ENCODE measurements at regions not wholly inside any gene's neighbourhood (a gene's known extent, or its start where the extent isn't known, plus 50 kb on each side); places are given as distances from the start of the nearest gene placed in this dataset.
"Not testable (repeated sequence)": the region's sequence is repeated elsewhere in the genome, so short reads cannot be mapped to it uniquely, and the experiment has no call there.

DNA sequence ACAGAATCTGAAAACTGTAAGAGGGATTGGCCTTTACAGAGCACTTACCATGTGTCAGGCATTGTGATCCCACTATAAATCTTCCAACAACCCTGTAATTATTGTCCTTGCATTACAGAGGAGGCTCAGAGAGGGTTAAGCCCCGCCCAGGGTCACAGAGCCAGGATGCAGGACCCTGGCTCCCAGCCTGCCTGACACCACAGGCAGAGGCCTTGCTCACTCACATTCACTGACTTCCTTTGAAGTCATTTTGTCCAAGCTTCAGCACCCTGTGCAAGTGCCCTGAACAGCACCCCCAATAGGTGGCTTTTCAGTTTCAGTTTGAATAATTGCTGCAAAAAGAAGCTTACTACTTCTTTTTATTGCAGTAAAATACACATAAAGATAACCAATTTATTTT, 256.8 kb upstream of the NFIA start:
- Histone ChIP-seq H3K27ac (ENCODE audit: low read depth) (no peak overlapping the region), H3K4me1 (ENCODE audit: insufficient read depth) (no peaks in the 10 kb centered on the region), H3K4me3 (ENCODE audit: low read depth, low read length) (no peak overlapping the region), H3K36me3 (ENCODE audit: insufficient read depth) (no peaks in the 10 kb centered on the region)
- WGBS = 96% methylated on average over 1 of the region's 1 CpG
- no peak for DNase-seq (ENCODE audit: extremely low spot score)

DNA sequence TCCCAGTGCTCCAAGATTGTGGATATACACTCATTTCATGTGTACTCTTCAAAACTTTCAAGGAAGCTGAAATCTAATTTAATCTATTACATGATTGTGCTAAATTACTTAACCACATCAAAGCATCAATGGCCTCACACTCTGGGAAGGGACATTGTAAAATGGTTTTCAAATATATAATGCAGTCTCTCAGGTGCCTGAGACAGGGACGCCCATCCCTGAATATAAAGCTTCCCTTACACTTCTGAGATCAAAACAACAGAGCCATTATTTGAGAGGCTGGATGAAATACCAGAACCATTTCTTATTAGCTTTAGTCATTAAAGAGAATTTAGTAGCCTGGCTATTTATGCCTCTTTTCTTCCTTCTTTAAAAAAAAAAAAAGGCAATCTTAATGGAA, 259.2 kb upstream of the NFIA start:
- Histone ChIP-seq H3K27ac (ENCODE audit: low read depth) (no peak overlapping the region), H3K4me3 (ENCODE audit: low read depth, low read length) (no peak overlapping the region), H3K4me1 (ENCODE audit: insufficient read depth) (no peaks in the 10 kb centered on the region), H3K36me3 (ENCODE audit: insufficient read depth) (no peaks in the 10 kb centered on the region)
- 88% methylated on average over 1 of the region's 1 CpG for WGBS
- no peak for DNase-seq (ENCODE audit: extremely low spot score)

GRCh38 chr1:60822252-60822651, 260.1 kb upstream of the NFIA start:
- DNase-seq (ENCODE audit: extremely low spot score) = no peak
- WGBS = 87% methylated on average over 1 of the region's 1 CpG
- Histone ChIP-seq H3K4me3 (ENCODE audit: low read depth, low read length) (no peak overlapping the region), H3K27ac (ENCODE audit: low read depth) (no peak overlapping the region), H3K4me1 (ENCODE audit: insufficient read depth) (no peaks in the 10 kb centered on the region), H3K36me3 (ENCODE audit: insufficient read depth) (no peaks in the 10 kb centered on the region)

GRCh38 chr1:60821156-60821555, 261.2 kb upstream of the NFIA start:
- Histone ChIP-seq H3K27ac (ENCODE audit: low read depth) (no peak overlapping the region), H3K4me3 (ENCODE audit: low read depth, low read length) (no peak overlapping the region), H3K36me3 (ENCODE audit: insufficient read depth) (no peaks in the 10 kb centered on the region), H3K4me1 (ENCODE audit: insufficient read depth) (no peaks in the 10 kb centered on the region)
- DNase-seq (ENCODE audit: extremely low spot score) = no peak
- WGBS = 96% methylated on average over 1 of the region's 1 CpG

GRCh38 chr1:60818969-60819701, 263.2 kb upstream of the NFIA start:
- Histone ChIP-seq H3K4me1 (ENCODE audit: insufficient read depth) (no peaks in the 10 kb centered on the region), H3K27ac (ENCODE audit: low read depth) (no peak overlapping the region), H3K36me3 (ENCODE audit: insufficient read depth) (no peaks in the 10 kb centered on the region), H3K4me3 (ENCODE audit: low read depth, low read length) (no peak overlapping the region)
- WGBS = 66% methylated on average over 4 of the region's 4 CpGs
- no peak for DNase-seq (ENCODE audit: extremely low spot score)

- Histone ChIP-seq H3K27ac (ENCODE audit: low read depth) (no peak overlapping the region), H3K4me1 (ENCODE audit: insufficient read depth) (no peaks in the 10 kb centered on the region), H3K4me3 (ENCODE audit: low read depth, low read length) (no peak overlapping the region), H3K36me3 (ENCODE audit: insufficient read depth) (no peaks in the 10 kb centered on the region)
- WGBS = 79% methylated on average over 3 of the region's 3 CpGs
- DNase-seq (ENCODE audit: extremely low spot score) = no peak
Measured at GRCh38 chr1:60813071-60813470, 269.3 kb upstream of the NFIA start.

DNA sequence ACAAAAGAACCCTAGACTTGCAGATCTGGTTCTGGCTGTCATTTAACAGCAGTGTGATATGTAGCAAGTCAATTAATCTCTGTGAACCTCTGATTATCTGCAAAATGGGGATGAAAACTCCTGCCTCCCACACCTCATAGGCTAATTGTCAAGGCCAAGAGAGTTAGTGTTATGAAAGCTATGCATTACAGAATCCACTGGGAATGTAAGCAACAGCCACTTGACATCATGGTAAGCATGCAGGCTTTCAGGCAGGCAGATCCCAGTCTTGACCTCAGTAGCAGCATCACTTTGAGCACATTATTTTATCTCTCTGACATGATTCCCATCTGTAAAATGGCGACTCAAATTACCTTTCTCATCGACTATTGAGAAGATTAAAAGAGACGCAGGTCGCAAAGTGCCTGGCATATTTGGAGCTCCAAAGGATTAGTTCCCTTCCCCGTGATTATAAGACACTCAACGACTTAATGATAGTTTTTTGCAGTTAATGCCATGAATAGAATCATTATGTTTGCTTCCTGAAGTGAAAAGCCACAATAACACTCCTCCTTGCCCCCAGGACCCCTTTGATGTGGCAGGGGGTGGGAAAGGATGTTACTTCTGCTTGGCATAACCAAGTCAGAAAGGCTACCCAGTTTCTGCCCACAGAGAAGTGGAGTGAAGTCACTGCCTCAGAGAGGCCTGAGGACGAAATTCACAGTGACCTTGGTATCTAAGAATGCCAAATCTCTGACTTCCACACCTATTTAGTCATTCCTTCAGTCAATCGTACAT, 273.0 kb upstream of the NFIA start:
- no peak overlapping the region for H3K27ac ChIP-seq (ENCODE audit: low read depth)
- WGBS = 60% methylated on average over 8 of the region's 8 CpGs
- no peaks in the 10 kb centered on the region for H3K4me1 ChIP-seq (ENCODE audit: insufficient read depth)
- no peak overlapping the region for H3K4me3 ChIP-seq (ENCODE audit: low read depth, low read length)
- no peak for DNase-seq (ENCODE audit: extremely low spot score)
- no peaks in the 10 kb centered on the region for H3K36me3 ChIP-seq (ENCODE audit: insufficient read depth)

DNA sequence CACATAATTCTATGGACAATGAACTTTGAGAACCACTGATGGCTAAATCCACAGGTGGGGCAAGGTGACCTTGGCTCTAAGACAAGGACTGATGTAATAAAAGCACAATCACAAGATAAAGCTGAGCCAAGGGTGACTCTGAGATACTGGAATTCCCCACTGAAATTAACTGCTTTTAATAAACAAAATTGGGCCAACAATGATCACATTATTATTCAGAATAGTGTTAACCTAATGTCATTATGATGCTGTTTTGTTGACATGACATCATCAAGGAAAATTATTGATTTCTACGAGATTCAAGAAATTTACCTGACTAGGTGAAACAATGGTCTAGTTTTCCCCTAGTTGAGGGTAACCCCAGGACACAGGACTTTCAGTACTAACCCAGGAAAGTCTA, 273.7 kb upstream of the NFIA start:
- no peaks in the 10 kb centered on the region for H3K36me3 ChIP-seq (ENCODE audit: insufficient read depth)
- H3K4me3 ChIP-seq (ENCODE audit: low read depth, low read length) = no peak overlapping the region
- no peak overlapping the region for H3K27ac ChIP-seq (ENCODE audit: low read depth)
- WGBS = 85% methylated on average over 1 of the region's 1 CpG
- H3K4me1 ChIP-seq (ENCODE audit: insufficient read depth) = no peaks in the 10 kb centered on the region
- DNase-seq (ENCODE audit: extremely low spot score) = no peak

GRCh38 chr1:60802884-60803283, 279.5 kb upstream of the NFIA start:
- Histone ChIP-seq H3K4me3 (ENCODE audit: low read depth, low read length) (no peak overlapping the region), H3K4me1 (ENCODE audit: insufficient read depth) (no peaks in the 10 kb centered on the region), H3K27ac (ENCODE audit: low read depth) (no peak overlapping the region), H3K36me3 (ENCODE audit: insufficient read depth) (no peaks in the 10 kb centered on the region)
- DNase-seq (ENCODE audit: extremely low spot score) = no peak
- WGBS = 97% methylated on average over 2 of the region's 2 CpGs

- Histone ChIP-seq H3K4me3 (ENCODE audit: low read depth, low read length) (no peak overlapping the region), H3K36me3 (ENCODE audit: insufficient read depth) (no peaks in the 10 kb centered on the region)
- DNase-seq (ENCODE audit: extremely low spot score) = no peak
Measured at GRCh38 chr1:60797351-60797750, 285.0 kb upstream of the NFIA start.

GRCh38 chr1:60791226-60791625, 291.1 kb upstream of the NFIA start:
- Histone ChIP-seq H3K27ac (ENCODE audit: low read depth) (no peak overlapping the region), H3K4me1 (ENCODE audit: insufficient read depth) (no peaks in the 10 kb centered on the region), H3K4me3 (ENCODE audit: low read depth, low read length) (no peak overlapping the region), H3K36me3 (ENCODE audit: insufficient read depth) (no peaks in the 10 kb centered on the region)
- no peak for DNase-seq (ENCODE audit: extremely low spot score)
- WGBS = 82% methylated on average over 5 of the region's 5 CpGs

More at GRCh38 chr1:60797351-60797750, 285.0 kb upstream of the NFIA start:
- H3K27ac ChIP-seq (ENCODE audit: low read depth) = no peak overlapping the region
- no peaks in the 10 kb centered on the region for H3K4me1 ChIP-seq (ENCODE audit: insufficient read depth)
- WGBS = 54% methylated on average over 2 of the region's 2 CpGs

DNA sequence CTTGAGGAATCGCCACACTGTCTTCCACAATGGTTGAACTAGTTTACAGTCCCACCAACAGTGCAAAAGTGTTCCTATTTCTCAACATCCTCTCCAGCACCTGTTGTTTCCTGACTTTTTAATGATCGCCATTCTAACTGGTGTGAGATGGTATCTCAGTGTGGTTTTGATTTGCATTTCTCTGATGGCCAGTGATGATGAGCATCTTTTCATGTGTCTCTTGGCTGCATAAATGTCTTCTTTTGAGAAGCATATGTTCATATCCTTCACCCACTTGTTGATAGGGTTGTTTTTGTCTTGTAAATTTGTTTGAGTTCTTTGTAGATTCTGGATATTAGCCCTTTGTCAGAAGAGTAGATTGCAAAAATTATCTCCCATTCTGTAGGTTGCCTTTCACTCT, 309.3 kb upstream of the NFIA start:
- H3K27ac ChIP-seq (ENCODE audit: low read depth); H3K36me3 ChIP-seq (ENCODE audit: insufficient read depth); H3K4me1 ChIP-seq (ENCODE audit: insufficient read depth); H3K4me3 ChIP-seq (ENCODE audit: low read depth, low read length); DNase-seq (ENCODE audit: extremely low spot score): not testable (repeated sequence)
- 85% methylated on average over 2 of the region's 2 CpGs for WGBS

DNA sequence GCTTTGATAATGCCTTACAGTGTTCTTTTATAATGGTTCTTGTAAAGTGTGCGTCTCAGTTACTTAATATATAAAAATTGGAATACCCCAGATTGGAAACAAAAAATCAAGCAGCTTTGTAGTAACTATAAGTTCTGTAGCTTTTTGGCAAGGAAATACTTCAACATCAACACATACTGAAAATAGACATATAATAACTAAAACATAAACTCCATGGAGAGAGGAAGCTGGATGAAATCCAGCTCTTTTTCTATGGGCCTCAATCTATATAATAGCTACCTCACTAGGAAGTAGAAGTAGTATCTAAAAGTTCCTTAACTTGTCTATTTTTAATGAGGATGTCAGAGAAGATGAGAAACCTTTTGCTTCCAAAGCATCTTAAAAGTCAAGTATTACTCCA, 313.3 kb upstream of the NFIA start:
- no peak overlapping the region for H3K27ac ChIP-seq (ENCODE audit: low read depth)
- DNase-seq (ENCODE audit: extremely low spot score) = no peak
- WGBS = 71% methylated on average over 1 of the region's 1 CpG
- no peak overlapping the region for H3K4me3 ChIP-seq (ENCODE audit: low read depth, low read length)
- no peaks in the 10 kb centered on the region for H3K36me3 ChIP-seq (ENCODE audit: insufficient read depth)
- H3K4me1 ChIP-seq (ENCODE audit: insufficient read depth) = no peaks in the 10 kb centered on the region

GRCh38 chr1:60765204-60765603, 317.2 kb upstream of the NFIA start:
- Histone ChIP-seq H3K4me3 (ENCODE audit: low read depth, low read length) (no peak overlapping the region), H3K27ac (ENCODE audit: low read depth) (no peak overlapping the region), H3K4me1 (ENCODE audit: insufficient read depth) (no peaks in the 10 kb centered on the region), H3K36me3 (ENCODE audit: insufficient read depth) (no peaks in the 10 kb centered on the region)
- WGBS = 46% methylated on average over 5 of the region's 5 CpGs
- no peak for DNase-seq (ENCODE audit: extremely low spot score)
